Keratinocyte (primary cell): ENCODE measurements at regions not wholly inside any gene's neighbourhood (a gene's known extent, or its start where the extent isn't known, plus 50 kb on each side); places are given as distances from the start of the nearest gene placed in this dataset.

Source experiments
- DNase-seq: peaks from one replicate; pipeline ENCODE4 v3.0.0-alpha.2; 2011; ENCODE audit warnings: low read depth, missing footprints, low spot score
- FAIRE-seq: peaks from 2 replicates; lab custom pipeline; 2011; peaks lifted over from hg19 to GRCh38; lab: Jason Lieb, UNC
- H2AFZ ChIP-seq: 2 replicates; pipeline ENCODE4 v1.6.0; 2012; ENCODE audit warnings: low read length, control low read depth, inconsistent platforms; ENCODE audit not compliant: control insufficient read depth
- H3K27ac ChIP-seq: 2 replicates; pipeline ENCODE4 v1.5.1; 2011; ENCODE audit warnings: low read length; ENCODE audit not compliant: control insufficient read depth, insufficient read depth
- H3K27me3 ChIP-seq: 3 replicates; pipeline ENCODE4 v1.6.0; 2011; ENCODE audit warnings: low read length; ENCODE audit not compliant: control insufficient read depth, insufficient read depth; ENCODE audit errors: extremely low read depth
- H3K36me3 ChIP-seq, 2 experiments: 2 replicates in 1 of 2; 3 replicates in 1 of 2; pipeline ENCODE4 v1.5.1; 2011; ENCODE audit warnings: low read length in 2 of 2, mild to moderate bottlenecking in 1 of 2; ENCODE audit not compliant: control insufficient read depth in 2 of 2, insufficient read depth in 2 of 2; ENCODE audit errors: extremely low read depth in 1 of 2
- H3K4me1 ChIP-seq: 3 replicates; pipeline ENCODE4 v1.5.1; 2011; ENCODE audit warnings: low read length; ENCODE audit not compliant: control insufficient read depth, insufficient read depth; ENCODE audit errors: extremely low read depth
- H3K4me2 ChIP-seq: 3 replicates; pipeline ENCODE4 v1.6.0; 2011; ENCODE audit warnings: low read depth, low read length; ENCODE audit not compliant: control insufficient read depth, insufficient read depth; ENCODE audit errors: extremely low read depth
- H3K4me3 ChIP-seq, 3 experiments: fragments of 200-600 bp in 1 of 3; sonication (generic) in 1 of 3; 2 replicates in 2 of 3; 3 replicates in 1 of 3; pipeline ENCODE4 v1.5.1; 2011 to 2016; ENCODE audit warnings: low read length in 3 of 3, mild to moderate bottlenecking in 3 of 3, control low read depth in 2 of 3, inconsistent platforms in 1 of 3, low read depth in 1 of 3, mixed read lengths in 1 of 3, mixed run types in 1 of 3, moderate library complexity in 1 of 3; ENCODE audit not compliant: control insufficient read depth in 2 of 3, insufficient read depth in 2 of 3; ENCODE audit errors: extremely low read depth in 1 of 3
- H3K79me2 ChIP-seq: 2 replicates; pipeline ENCODE4 v1.6.0; 2012; ENCODE audit warnings: low read length; ENCODE audit not compliant: control insufficient read depth, insufficient read depth
- H3K9ac ChIP-seq: 3 replicates; pipeline ENCODE4 v1.6.0; 2011; ENCODE audit warnings: low read length; ENCODE audit not compliant: control insufficient read depth, insufficient read depth; ENCODE audit errors: extremely low read depth
- H3K9me1 ChIP-seq: 3 replicates; pipeline ENCODE4 v1.6.0; 2011; ENCODE audit warnings: low read length; ENCODE audit not compliant: control insufficient read depth, insufficient read depth; ENCODE audit errors: extremely low read depth
- H3K9me3 ChIP-seq: 2 replicates; pipeline ENCODE4 v1.5.1; 2012; ENCODE audit warnings: low read depth, low read length; ENCODE audit not compliant: control insufficient read depth
- H4K20me1 ChIP-seq: 3 replicates; pipeline ENCODE4 v1.6.0; 2011; ENCODE audit warnings: low read length; ENCODE audit not compliant: control insufficient read depth, insufficient read depth; ENCODE audit errors: extremely low read depth
- EZH2 ChIP-seq: IDR thresholded peaks from one replicate; pipeline ENCODE4 v1.6.1; 2012; ENCODE audit warnings: inconsistent platforms, mild to moderate bottlenecking, low read length, moderate library complexity
- dilution Hi-C: fragments of 300-500 bp; cut with MboI; formaldehyde crosslinking; loops from one replicate; pipeline ENCODE4 v1.7.0; 2020; ENCODE audit warnings: low sequenced_read_pairs; ENCODE audit not compliant: extremely low pct_ligation_motif_present
- TF ChIP-seq, protein P1 (sequence below), 3 experiments: IDR thresholded peaks in 1 of 3; conservative IDR thresholded peaks in 1 of 3; optimal IDR thresholded peaks in 1 of 3; 2 replicates in 2 of 3; 3 replicates in 1 of 3; pipeline versions ENCODE3 to v1.5.1; 2011; ENCODE audit warnings: low read length in 3 of 3, mild to moderate bottlenecking in 3 of 3, moderate library complexity in 2 of 3, control low read depth in 1 of 3, inconsistent platforms in 1 of 3; ENCODE audit not compliant: insufficient read depth in 2 of 3; ENCODE audit errors: extremely low read depth in 1 of 3

DNA sequence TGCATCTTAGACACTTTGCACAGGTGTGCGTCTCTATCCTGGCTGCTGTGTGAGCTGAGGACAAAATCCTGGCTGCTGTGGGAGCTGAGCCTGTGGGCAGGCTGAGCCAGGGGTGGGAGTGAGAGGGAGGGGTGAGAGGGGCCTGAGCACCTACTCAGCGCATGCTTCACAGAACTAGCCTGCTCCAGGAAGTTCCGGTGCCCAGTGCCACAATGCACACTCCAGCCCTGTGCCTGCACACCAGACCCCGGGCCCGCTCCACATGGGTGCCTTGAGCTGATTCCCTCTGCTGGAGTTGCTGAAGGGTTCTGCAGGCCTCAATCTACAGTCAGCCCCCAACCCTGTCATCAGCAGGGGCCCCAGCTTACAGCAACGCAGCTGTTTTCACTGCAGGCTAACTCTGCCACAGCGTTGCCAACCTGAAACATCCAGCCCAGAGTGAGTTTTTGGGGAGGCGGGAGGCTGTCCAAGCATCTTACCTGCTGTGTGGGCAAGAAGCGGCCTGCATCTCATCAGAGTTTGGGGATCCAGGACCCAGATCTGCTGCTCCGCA lies 1377.9 kb downstream of the TBC1D22A start:
- dilution Hi-C loops = no loop called here
- no peak overlapping the region for H3K9ac ChIP-seq
- no peaks in the 10 kb centered on the region for H3K4me1 ChIP-seq
- H3K4me2 ChIP-seq = no peak overlapping the region
- peaks cover 20% of the 10 kb centered on the region for H3K9me3 ChIP-seq
- no peaks in the 10 kb centered on the region for H3K36me3 ChIP-seq
- FAIRE-seq = no peak
- H3K9me1 ChIP-seq = no peaks in the 10 kb centered on the region
- TF ChIP-seq, protein P1, sequence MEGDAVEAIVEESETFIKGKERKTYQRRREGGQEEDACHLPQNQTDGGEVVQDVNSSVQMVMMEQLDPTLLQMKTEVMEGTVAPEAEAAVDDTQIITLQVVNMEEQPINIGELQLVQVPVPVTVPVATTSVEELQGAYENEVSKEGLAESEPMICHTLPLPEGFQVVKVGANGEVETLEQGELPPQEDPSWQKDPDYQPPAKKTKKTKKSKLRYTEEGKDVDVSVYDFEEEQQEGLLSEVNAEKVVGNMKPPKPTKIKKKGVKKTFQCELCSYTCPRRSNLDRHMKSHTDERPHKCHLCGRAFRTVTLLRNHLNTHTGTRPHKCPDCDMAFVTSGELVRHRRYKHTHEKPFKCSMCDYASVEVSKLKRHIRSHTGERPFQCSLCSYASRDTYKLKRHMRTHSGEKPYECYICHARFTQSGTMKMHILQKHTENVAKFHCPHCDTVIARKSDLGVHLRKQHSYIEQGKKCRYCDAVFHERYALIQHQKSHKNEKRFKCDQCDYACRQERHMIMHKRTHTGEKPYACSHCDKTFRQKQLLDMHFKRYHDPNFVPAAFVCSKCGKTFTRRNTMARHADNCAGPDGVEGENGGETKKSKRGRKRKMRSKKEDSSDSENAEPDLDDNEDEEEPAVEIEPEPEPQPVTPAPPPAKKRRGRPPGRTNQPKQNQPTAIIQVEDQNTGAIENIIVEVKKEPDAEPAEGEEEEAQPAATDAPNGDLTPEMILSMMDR (optimal IDR thresholded peaks at IDR 0.05 in 1 of 3, IDR thresholded peaks at IDR 0.05 in 1 of 3, conservative IDR thresholded peaks at IDR 0.05 in 1 of 3; ENCODE audit: extremely low read depth in 1 of 3, insufficient read depth in 2 of 3, low read length in 3 of 3) = no peak
- no peak for TF ChIP-seq EZH2
- H3K79me2 ChIP-seq = no peaks in the 10 kb centered on the region
- H4K20me1 ChIP-seq = no peaks in the 10 kb centered on the region
- H3K27me3 ChIP-seq = no peaks in the 10 kb centered on the region
- no peak for DNase-seq
- no peak overlapping the region for H2AFZ ChIP-seq
- H3K4me3 ChIP-seq = no peak overlapping the region
- H3K27ac ChIP-seq = no peak overlapping the region

DNA sequence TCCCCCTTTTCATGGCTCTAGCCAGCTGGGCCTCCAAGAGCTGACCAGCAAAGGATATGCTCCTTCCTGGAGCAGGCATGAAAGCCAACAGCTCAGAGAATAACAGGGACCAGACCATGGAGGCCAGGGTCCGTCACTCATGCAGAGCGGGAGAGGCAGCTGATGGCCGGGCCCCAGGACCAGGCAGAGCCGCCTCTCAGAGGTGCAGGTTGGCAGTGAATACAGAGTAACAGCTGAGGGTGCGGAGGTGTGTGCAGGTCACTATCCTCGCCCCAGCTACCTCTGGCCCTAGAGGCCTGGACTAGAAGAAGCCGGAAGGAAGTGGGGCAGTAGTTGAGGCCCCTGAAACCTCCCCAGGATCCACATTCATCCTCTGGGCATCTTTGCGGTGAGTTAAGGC lies 1377.3 kb downstream of the TBC1D22A start:
- no peaks in the 10 kb centered on the region for H3K4me1 ChIP-seq

More for the DNA sequence above, 1377.3 kb downstream of the TBC1D22A start:
- FAIRE-seq (no peak), DNase-seq (no peak)
- Histone ChIP-seq H3K9ac (no peak overlapping the region), H3K9me1 (no peaks in the 10 kb centered on the region), H2AFZ (no peak overlapping the region), H3K27ac (no peak overlapping the region), H3K4me2 (no peak overlapping the region), H3K79me2 (no peaks in the 10 kb centered on the region), H3K9me3 (peaks cover 20% of the 10 kb centered on the region), H3K36me3 (no peaks in the 10 kb centered on the region), H3K4me3 (no peak overlapping the region), H4K20me1 (no peaks in the 10 kb centered on the region), H3K27me3 (no peaks in the 10 kb centered on the region)
- no peak for TF ChIP-seq EZH2
- TF ChIP-seq, protein P1 (optimal IDR thresholded peaks at IDR 0.05 in 1 of 3, IDR thresholded peaks at IDR 0.05 in 1 of 3, conservative IDR thresholded peaks at IDR 0.05 in 1 of 3; ENCODE audit: extremely low read depth in 1 of 3, insufficient read depth in 2 of 3, low read length in 3 of 3) = no peak
- dilution Hi-C loops = no loop called here
